ENCODE measurements at regions not wholly inside any gene's neighbourhood (a gene's known extent, or its start where the extent isn't known, plus 50 kb on each side); places are given as distances from the start of the nearest gene placed in this dataset.

DNA sequence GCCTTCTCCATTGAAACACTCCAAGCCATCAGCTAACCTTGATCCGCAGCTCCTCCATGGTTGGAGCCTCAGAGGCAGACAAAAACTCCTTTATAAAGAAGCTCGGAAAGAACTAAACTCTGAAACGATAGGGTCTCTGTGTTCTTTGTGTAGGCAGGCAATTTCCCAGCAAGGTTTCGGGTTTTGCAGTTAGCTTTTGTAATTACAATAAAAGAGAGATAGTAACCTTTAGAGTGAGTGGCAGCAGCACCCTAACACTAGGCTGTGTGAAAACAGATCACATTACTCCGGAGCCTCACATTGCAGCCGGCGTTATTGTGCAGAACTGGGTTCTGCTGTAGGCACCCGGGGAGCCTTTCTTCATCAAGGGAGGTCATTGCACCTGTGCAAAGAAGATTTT, 115.8 kb upstream of the MAP3K1 start:
- no peak for DNase-seq
- no peaks in the 10 kb centered on the region for H3K36me3 Mint-ChIP-seq (ENCODE audit: unreplicated experiment)
- H3K4me3 Mint-ChIP-seq (ENCODE audit: unreplicated experiment) = no peak overlapping the region
- TF ChIP-seq, protein P1, sequence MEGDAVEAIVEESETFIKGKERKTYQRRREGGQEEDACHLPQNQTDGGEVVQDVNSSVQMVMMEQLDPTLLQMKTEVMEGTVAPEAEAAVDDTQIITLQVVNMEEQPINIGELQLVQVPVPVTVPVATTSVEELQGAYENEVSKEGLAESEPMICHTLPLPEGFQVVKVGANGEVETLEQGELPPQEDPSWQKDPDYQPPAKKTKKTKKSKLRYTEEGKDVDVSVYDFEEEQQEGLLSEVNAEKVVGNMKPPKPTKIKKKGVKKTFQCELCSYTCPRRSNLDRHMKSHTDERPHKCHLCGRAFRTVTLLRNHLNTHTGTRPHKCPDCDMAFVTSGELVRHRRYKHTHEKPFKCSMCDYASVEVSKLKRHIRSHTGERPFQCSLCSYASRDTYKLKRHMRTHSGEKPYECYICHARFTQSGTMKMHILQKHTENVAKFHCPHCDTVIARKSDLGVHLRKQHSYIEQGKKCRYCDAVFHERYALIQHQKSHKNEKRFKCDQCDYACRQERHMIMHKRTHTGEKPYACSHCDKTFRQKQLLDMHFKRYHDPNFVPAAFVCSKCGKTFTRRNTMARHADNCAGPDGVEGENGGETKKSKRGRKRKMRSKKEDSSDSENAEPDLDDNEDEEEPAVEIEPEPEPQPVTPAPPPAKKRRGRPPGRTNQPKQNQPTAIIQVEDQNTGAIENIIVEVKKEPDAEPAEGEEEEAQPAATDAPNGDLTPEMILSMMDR (IDR thresholded peaks at IDR 0.05; ENCODE audit: partially characterized antibody, unreplicated experiment) = no peak
- H3K4me1 Mint-ChIP-seq (ENCODE audit: low read depth, unreplicated experiment) = peaks cover 9% of the 10 kb centered on the region
- H3K27ac Mint-ChIP-seq (ENCODE audit: unreplicated experiment) = no peak overlapping the region
- peaks cover 2% of the 10 kb centered on the region for H3K9me3 Mint-ChIP-seq (ENCODE audit: unreplicated experiment)
- peaks cover 3% of the 10 kb centered on the region for H3K27me3 Mint-ChIP-seq (ENCODE audit: unreplicated experiment)

DNA sequence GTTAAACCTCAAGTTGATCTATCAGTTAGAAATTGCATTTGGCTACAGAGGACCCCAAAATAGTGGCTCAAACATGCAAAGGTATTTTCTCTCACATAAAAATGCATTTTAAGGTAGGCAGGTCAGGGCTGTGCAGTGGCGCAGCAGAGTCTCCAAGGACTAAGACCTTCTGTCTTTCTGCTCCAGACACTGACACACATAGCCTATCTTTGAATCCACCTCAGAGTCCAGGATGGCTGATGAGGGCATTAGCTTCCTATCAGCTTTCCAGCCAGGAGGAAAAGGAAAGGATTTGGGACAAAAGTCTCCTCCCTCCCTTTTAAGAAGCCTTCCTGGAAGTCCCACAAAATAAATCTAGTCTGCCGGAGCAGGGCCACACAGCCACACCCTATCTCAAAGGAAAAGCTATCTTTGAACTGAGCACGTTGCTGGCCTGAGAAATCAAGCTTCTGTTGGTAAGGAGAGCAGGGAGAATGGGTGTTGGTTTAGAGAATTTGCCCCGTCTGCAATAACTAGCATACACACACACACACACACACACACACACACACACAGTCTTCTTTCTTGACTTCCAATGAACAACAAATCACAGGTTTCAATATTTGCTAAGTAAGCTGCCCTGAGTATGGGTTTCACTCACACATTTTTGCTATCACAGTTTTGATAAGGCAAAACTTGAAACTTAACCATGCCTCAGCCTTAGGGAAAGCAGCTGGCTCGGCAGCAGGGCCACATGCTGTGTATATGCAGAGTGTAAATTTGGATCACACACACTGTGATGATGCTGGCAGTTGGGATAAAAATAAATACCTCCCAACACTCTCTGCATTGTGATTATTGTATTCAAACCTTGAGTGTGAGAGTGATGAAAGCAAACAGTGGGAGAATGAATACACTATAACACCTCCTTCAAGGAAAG, 116.6 kb upstream of the MAP3K1 start:
- no peak for DNase-seq
- Mint-ChIP-seq H3K27me3 (ENCODE audit: unreplicated experiment) (no peaks in the 10 kb centered on the region), H3K4me1 (ENCODE audit: low read depth, unreplicated experiment) (peaks cover 9% of the 10 kb centered on the region), H3K27ac (ENCODE audit: unreplicated experiment) (peak overlapping the region; percentile 25), H3K9me3 (ENCODE audit: unreplicated experiment) (peaks cover 2% of the 10 kb centered on the region), H3K4me3 (ENCODE audit: unreplicated experiment) (no peak overlapping the region), H3K36me3 (ENCODE audit: unreplicated experiment) (no peaks in the 10 kb centered on the region)
- TF ChIP-seq, protein P1 (IDR thresholded peaks at IDR 0.05; ENCODE audit: partially characterized antibody, unreplicated experiment) = no peak

DNA sequence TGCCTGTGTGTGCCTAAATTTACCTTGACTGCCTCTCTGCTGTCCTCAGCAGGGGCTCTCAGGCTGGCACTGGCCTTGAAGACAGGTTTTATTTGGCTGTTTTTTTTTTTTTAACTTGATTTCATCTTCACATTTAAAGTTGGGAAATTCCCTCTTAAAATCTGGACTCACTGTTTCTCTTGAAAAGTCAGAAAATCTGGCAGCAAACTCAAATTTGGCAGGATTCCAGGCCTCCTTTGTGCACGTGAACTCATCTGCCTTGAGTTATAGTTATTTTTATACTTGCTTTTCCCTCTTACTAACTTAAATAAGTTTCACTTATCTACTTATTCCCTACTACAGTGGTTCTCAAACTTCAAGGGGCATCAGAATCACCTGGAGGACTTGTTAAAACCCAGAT, 118.4 kb upstream of the MAP3K1 start:
- Mint-ChIP-seq H3K27ac (ENCODE audit: unreplicated experiment) (no peak overlapping the region), H3K4me1 (ENCODE audit: low read depth, unreplicated experiment) (peaks cover 9% of the 10 kb centered on the region), H3K4me3 (ENCODE audit: unreplicated experiment) (no peak overlapping the region), H3K9me3 (ENCODE audit: unreplicated experiment) (peaks cover 2% of the 10 kb centered on the region), H3K36me3 (ENCODE audit: unreplicated experiment) (no peaks in the 10 kb centered on the region), H3K27me3 (ENCODE audit: unreplicated experiment) (no peaks in the 10 kb centered on the region)
- DNase-seq = no peak
- TF ChIP-seq, protein P1 (IDR thresholded peaks at IDR 0.05; ENCODE audit: partially characterized antibody, unreplicated experiment) = no peak

DNA sequence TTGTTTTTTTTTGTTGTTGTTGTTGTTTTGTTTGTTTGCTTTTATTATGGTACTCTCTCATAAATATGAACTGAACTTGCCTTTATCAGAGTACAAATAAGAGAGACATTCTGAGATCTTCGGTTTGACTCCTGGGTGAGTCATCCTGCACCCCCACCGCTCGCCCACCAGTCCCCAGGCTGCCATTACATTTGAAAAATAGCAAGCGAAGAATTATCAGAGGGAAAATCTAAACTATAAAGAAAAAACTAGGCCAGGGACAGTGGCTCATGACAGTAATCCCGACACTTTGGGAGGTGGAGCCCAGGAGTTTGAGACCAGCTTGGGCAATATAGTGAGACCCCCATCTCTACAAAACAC, 122.1 kb upstream of the MAP3K1 start:
- H3K4me3 Mint-ChIP-seq (ENCODE audit: unreplicated experiment) = no peak overlapping the region
- H3K27me3 Mint-ChIP-seq (ENCODE audit: unreplicated experiment) = no peaks in the 10 kb centered on the region

More for the DNA sequence above, 122.1 kb upstream of the MAP3K1 start:
- no peaks in the 10 kb centered on the region for H3K36me3 Mint-ChIP-seq (ENCODE audit: unreplicated experiment)
- DNase-seq = no peak
- TF ChIP-seq, protein P1 (IDR thresholded peaks at IDR 0.05; ENCODE audit: partially characterized antibody, unreplicated experiment) = no peak
- peaks cover 2% of the 10 kb centered on the region for H3K9me3 Mint-ChIP-seq (ENCODE audit: unreplicated experiment)
- H3K4me1 Mint-ChIP-seq (ENCODE audit: low read depth, unreplicated experiment) = no peaks in the 10 kb centered on the region
- H3K27ac Mint-ChIP-seq (ENCODE audit: unreplicated experiment) = no peak overlapping the region

Data from glutamatergic neuron (in vitro differentiated cells).